Fibroblast of skin of abdomen (primary cell): ENCODE measurements at regions not wholly inside any gene's neighbourhood (a gene's known extent, or its start where the extent isn't known, plus 50 kb on each side); places are given as distances from the start of the nearest gene placed in this dataset.

Experiments
- DNase-seq: peaks from one replicate; pipeline ENCODE4 v3.0.0-alpha.2; 2013

- DNase-seq = peak; percentile 81
Observed at GRCh38 chr17:72004011-72004427, 116.8 kb upstream of the SOX9 start.

DNA sequence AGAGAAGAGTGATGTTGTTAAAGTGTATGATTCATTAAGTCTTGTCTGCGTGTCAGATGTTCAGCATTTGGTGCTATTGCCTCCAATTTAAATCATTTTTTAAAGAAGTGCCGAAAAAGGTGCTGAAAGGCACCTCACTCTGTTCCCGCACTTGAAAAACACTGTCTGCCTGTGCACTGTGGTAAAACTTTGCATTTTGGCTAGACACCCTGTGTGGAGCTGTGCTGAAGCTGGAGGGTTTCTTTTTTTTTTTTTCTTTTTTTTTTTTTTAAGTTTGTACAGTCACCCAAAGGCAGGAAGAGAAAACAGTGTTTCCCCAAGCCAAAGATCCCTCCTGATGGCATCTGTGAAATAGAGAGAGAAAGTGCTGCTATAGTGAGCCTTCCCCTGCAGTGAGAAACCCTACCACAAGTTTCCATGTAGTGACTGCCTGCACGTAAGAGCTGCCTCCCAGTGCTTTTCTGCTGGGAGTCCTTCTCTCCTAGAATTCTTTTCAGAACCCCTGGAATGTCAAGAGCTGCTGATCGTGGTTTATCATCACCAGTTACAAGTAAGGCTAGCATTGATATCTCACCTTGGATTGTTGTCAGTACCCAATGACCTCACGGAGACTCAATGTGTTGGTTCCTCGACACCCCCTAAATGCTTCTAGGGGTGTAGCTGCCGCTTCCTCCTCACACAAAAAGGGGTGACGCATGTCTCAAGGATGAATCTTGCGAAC lies 116.0 kb upstream of the SOX9 start:
- DNase-seq = peak; percentile 85

- DNase-seq = peak; percentile 25
Observed at GRCh38 chr17:72005332-72006163, 115.3 kb upstream of the SOX9 start.

DNA sequence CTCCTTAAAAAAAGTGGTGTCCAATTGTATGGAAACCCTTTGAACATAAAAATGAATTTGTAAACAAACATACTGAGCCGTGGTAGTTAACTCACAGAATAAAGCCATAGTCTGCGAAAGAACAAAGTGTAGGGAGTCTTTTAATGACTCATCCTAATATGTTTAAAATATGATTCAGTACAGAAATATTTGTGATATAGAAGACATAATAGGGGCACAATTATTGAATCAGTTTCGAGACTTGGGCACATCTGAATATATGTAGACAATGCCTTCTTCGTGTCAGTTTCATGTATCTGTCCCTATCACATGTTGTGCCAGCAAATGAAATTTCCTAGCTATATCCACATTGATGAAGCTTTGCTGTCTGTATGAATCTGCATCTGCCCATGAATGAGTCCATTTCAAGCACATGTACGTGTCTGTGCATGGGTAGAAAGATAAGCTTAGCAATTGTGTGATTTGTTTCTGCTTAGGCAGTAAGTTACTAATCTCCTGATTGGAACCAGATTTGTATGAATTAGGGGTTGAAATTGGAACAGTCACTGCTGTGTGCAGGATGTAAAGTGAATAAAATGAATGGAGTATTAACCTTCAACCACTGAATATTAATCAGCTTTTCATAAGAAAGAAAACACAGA lies 112.5 kb upstream of the SOX9 start:
- peak; percentile 72 for DNase-seq

- no peak for DNase-seq
Observed at GRCh38 chr17:72011561-72011960, 109.3 kb upstream of the SOX9 start.

- DNase-seq = no peak
Observed at GRCh38 chr17:72021417-72022041, 99.3 kb upstream of the SOX9 start.

GRCh38 chr17:72022328-72023275 lies 98.2 kb upstream of the SOX9 start:
- no peak for DNase-seq

DNA sequence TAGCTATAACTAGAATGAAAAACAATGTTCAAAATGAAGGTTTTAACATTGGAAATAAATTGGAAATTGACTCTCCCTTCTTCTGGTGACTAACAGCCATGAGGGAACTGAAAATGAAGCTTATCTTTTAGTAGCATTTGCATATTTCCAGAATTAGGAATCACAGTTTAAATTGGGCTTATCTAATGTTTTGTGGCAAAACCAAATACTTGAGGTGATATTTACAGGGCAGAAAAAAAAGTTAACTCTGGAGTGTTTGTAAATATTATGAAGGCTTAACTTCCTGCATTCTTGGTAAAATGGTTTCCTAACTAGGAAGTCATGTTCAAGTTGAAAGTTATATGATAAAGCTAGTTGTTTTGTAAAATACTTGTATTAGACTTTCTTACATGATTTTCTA lies 96.4 kb upstream of the SOX9 start:
- no peak for DNase-seq

DNA sequence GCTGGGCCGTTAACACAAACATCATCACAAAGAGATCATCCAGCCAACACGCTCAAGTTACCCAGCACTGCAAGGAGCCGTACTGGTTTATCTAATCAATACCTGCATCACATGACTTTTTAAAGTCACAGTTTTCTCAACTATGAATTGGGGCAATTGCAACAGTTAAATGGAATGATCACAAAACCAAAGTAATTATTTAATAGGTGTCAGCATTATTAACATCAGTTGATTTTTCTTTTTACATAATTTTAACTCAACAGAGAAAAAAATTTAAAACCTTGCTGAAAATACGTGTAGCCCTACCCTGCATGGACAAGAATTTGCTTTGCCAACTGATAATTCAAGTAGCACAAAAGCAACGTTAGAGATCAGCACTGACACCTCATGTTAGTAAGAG lies 95.7 kb upstream of the SOX9 start:
- DNase-seq = no peak

DNA sequence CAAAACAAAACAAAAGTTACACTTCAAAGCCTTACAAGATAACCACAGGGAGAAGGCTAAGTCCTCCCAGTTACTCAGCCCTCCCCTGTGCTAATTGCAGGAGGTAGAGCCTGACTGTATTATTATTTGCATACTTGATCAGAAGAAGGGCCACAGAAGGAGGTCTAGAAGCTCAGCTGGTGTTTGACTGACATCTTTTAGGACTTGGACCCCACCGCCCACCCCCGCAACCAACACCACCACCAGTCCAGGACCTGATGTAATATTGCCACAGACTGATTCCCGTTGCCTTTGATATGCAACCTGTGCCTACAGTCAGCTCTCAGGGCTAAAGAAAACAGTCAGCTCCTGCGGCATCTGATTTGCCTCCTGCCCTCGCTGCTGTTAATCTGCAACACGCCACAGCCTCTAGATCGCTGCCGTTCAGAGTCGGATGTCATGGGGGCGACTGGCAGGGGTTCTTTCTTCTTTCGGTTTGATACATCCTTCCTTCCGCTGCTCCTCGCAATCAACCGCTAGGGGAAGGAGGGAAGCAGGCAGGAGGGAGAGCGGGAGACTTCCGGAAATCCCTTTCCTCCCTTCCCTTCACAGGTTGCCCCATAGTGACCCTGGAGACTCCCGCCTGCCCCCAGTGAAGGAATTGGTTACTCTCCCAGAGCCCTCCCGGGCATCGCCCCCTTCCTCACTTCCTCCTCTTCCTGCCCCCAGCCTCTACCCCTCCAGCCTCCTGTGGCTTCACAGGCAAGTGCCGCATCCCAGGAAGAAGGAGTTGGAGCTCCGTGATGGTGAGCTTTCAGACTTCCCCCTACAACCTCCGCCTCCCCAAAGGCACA lies 90.5 kb upstream of the SOX9 start:
- DNase-seq = peak; percentile 74

GRCh38 chr17:72031219-72031884 lies 89.5 kb upstream of the SOX9 start:
- no peak for DNase-seq

- DNase-seq = no peak
Observed at GRCh38 chr17:72033334-72033733, 87.5 kb upstream of the SOX9 start.

DNA sequence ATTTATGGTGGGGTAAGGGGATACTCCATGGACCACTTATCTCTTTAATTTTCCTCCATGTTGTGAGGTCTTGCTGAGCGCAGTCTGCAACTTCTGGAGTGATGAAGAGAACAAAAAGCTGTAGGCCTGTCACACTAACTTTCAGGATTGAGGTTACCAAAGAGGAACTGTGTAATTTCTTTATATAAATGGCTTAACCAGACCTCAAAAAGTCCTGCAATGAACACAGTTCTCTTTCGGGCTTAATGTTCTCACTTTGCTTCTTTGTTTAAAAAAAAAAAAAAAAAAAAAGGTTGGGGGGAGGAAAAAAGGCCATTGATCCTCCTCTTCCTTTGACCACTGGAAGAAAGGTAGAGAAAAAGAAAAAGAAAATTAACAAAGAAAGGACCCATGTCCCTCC lies 86.8 kb upstream of the SOX9 start:
- DNase-seq = no peak

DNA sequence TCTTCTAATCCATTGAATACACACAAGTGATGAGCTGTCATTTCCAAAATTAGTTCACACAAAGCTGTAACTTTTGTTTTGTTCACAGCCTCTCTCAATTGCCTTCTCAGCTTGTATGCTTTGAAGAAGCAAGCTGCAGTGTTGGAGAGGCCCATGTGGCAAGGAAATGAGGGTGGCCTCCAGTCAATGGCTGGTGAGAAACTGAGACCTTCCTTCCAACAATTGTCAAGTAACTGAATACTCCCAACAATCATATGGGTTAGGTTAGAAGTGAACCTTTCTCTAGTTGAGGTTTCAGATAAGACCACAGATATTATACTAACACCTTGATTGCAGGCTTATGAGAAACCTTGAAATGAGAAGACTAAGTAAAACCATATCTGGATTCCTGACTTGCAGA lies 82.4 kb upstream of the SOX9 start:
- no peak for DNase-seq

DNA sequence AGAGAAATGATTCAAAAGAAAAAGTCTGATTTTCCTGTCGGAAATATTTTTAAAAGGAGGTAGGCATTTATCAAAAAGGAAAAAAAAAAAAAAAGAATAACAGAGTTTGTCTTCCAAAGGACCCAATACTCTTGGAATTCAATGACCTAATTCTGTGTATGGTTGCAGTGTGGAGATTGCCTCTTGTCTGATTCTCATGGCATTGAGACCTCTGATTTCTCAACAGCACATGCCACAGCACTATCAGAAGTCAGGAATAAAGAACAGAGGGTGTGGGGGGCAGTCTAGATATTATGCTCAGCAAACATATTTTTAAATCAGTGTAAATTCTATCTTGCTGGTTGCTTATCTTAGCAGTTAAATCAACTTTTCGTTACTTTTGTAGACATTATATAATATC lies 81.3 kb upstream of the SOX9 start:
- DNase-seq = no peak

DNA sequence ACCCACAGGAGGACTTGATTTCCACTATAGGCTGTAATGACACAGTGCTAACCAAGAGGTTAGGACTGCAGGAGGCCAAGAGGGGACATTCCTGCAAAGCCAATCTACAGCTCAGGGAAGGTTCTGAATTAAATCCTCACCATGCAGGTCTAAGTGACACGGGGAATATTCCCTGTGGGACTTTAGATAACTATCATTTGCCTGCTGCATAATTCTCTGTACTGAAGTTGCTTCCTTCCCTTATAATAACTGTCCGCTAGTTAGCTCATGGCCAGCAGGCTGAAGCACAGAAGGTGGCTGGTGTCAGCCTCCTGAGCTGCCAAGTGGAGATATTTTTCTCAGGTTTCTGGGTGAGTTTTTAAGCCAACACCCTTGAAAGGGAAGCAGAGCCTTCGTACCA lies 74.6 kb upstream of the SOX9 start:
- DNase-seq = no peak

DNA sequence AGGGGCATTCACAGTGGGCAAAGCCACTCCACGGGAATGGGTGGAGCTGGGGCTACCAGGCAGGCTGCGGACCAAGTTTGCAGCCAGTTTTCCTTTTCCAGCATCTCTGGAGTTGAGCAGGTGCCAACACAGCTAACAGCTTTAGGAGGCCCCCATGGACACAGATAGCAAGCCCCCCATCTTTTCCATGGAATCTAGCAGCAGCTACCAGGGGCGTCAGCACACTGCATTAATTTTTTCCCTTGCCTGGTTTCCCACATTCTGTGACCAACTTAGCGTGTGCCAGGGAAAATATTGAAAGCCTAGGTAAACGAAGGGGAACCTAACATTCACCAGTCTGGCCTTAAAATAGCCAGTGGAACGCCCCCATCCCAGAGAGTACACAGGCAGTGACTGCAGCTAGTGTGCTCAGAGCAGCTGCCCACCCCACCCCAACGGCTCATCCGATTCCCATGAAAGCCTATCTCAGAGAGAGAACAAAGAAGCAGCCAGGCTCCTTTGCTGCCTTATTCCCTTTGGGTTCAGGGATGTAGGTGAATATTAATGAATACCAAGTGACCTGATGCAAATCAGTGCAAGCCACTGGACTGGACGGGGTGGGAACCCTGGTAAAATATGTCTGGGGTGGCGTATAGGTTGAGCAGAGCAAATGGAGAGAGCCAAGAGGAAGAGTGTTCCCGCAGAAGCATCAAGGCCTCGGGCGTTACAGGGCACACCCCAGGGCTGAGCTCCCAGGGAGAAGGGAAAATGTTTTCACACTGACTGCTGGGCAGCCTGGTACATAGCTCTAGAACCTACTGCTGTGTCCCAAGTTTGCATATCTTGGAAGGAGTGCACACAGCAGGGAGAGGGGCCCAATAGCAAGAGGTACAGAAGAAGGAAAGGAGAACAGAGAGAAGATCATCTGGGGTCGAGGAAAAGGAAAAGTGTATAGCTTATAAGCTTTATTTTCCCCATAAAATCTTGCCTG lies 73.9 kb upstream of the SOX9 start:
- DNase-seq = no peak

DNA sequence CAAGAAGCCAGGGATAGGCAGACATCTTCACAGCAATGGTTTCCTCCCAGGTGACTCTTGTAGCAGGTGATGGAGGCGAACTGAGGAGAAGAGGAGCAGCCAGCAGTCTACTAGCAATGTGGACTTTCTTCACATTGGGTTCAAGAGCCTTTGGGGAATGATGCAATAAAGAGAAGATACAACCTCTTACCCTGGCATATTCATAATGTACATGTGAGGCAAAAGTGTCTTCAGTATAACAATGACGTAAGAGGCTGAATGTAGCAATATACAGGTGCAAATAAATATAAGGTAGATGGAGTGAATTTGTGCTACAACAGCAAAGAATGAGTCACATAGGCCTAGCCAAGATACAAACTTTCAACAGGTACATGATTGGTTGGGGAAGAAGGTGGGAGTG lies 70.9 kb upstream of the SOX9 start:
- no peak for DNase-seq

- no peak for DNase-seq
Observed at GRCh38 chr17:72053036-72053435, 67.8 kb upstream of the SOX9 start.
